ENCODE measurements at regions not wholly inside any gene's neighbourhood (a gene's known extent, or its start where the extent isn't known, plus 50 kb on each side); places are given as distances from the start of the nearest gene placed in this dataset.
"Not testable (repeated sequence)": the region's sequence is repeated elsewhere in the genome, so short reads cannot be mapped to it uniquely, and the experiment has no call there.

DNA sequence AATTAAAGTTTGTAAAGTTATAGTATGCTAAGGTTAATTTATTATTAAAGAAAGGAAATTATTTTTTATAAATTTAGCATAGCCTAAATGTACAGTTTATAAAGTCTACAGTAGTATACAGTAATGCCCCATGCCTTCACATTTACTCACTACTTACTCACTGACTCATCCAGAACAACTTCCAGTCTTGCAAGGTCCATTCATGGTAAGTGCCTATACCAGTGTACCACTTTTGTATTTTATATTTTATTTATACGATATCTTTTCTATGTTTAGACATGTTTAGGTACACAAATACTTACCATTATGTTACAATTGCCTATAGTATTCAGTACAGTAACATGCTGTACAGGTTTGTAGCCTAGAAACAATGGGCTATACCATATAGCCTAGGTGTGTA, 95.1 kb upstream of the GRIN2B start:
- Histone ChIP-seq H3K27ac (no peak overlapping the region), H3K4me1 (ENCODE audit: low read depth) (no peaks in the 10 kb centered on the region), H3K9me3 (ENCODE audit: low read depth) (no peaks in the 10 kb centered on the region), H3K36me3 (no peaks in the 10 kb centered on the region), H3K27me3 (no peaks in the 10 kb centered on the region), H3K4me3 (no peak overlapping the region)
- TF ChIP-seq, protein P1, sequence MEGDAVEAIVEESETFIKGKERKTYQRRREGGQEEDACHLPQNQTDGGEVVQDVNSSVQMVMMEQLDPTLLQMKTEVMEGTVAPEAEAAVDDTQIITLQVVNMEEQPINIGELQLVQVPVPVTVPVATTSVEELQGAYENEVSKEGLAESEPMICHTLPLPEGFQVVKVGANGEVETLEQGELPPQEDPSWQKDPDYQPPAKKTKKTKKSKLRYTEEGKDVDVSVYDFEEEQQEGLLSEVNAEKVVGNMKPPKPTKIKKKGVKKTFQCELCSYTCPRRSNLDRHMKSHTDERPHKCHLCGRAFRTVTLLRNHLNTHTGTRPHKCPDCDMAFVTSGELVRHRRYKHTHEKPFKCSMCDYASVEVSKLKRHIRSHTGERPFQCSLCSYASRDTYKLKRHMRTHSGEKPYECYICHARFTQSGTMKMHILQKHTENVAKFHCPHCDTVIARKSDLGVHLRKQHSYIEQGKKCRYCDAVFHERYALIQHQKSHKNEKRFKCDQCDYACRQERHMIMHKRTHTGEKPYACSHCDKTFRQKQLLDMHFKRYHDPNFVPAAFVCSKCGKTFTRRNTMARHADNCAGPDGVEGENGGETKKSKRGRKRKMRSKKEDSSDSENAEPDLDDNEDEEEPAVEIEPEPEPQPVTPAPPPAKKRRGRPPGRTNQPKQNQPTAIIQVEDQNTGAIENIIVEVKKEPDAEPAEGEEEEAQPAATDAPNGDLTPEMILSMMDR (IDR thresholded peaks at IDR 0.05; ENCODE audit: low read depth, low read length), result no peak
- no peak for DNase-seq (ENCODE audit: low read depth in 1 of 2, low spot score in 1 of 2)

DNA sequence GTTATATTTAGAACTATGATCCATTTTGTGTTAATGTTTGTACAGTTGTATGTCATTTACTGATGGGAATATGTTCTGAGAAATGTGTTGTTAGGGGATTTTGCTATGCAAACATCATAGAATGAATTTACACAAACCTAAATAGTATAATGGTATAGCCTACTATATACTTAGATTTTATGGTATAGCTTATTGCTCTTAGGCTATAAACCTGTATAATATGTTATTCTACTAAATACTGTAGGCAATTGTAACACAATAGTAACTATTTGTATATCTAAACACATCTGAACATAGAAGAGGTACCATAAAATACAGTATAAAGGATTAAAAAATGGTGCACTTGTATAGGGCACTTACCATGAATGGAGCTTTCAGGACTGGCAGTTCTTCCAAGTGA, 105.4 kb upstream of the GRIN2B start:
- H3K9me3 ChIP-seq (ENCODE audit: low read depth), result no peaks in the 10 kb centered on the region
- no peaks in the 10 kb centered on the region for H3K4me1 ChIP-seq (ENCODE audit: low read depth)
- no peaks in the 10 kb centered on the region for H3K36me3 ChIP-seq
- no peak overlapping the region for H3K27ac ChIP-seq
- no peaks in the 10 kb centered on the region for H3K27me3 ChIP-seq
- no peak for DNase-seq (ENCODE audit: low read depth in 1 of 2, low spot score in 1 of 2)
- TF ChIP-seq, protein P1 (IDR thresholded peaks at IDR 0.05; ENCODE audit: low read depth, low read length), result no peak
- H3K4me3 ChIP-seq, result no peak overlapping the region

DNA sequence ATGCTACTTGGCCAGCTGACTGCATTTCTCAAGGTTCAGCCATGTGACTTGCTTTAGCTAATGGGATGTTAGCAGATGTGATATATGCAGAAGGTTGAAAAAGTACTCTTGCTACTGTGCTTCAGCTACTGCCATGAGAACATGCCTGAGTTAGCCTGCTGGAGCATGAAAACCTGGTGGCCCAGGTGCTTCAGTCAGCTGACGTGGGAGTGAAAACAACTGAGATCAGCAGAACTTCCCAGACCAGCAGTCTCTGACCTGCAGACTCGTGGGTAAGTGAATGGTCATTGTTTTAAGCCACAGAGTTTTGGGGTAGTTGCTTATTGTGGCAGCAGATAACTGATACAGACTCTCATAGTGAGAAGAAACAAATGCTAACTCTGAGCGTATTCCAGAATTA, 118.6 kb upstream of the GRIN2B start:
- Histone ChIP-seq H3K4me1 (ENCODE audit: low read depth) (no peaks in the 10 kb centered on the region), H3K27me3 (no peaks in the 10 kb centered on the region), H3K9me3 (ENCODE audit: low read depth) (no peaks in the 10 kb centered on the region), H3K27ac (no peak overlapping the region), H3K36me3 (no peaks in the 10 kb centered on the region), H3K4me3 (no peak overlapping the region)
- DNase-seq (ENCODE audit: low read depth in 1 of 2, low spot score in 1 of 2), result no peak
- TF ChIP-seq, protein P1 (IDR thresholded peaks at IDR 0.05; ENCODE audit: low read depth, low read length), result no peak

DNA sequence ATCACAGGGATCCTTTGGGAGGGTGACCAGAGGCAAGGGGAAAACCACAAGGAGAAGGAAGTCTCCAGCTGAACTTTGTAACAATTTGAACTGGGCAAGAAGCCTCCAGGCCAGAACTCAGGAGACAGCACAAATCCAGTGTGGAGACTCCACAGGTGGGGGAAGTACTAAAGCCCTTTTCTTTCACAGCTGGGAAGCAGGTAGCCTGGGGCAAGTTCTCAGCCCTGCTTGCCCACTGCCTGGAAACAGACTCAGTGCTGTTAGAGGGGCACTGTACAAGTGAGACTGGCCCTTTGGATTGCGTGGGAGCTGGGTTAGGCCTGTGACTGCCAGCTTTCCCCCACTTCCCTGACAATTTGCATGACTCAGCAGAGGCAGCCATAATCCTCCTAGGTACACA, 120.2 kb upstream of the GRIN2B start:
- not testable (repeated sequence) for H3K4me3 ChIP-seq; H3K27me3 ChIP-seq; H3K36me3 ChIP-seq; H3K27ac ChIP-seq; H3K4me1 ChIP-seq (ENCODE audit: low read depth); DNase-seq (ENCODE audit: low read depth in 1 of 2, low spot score in 1 of 2); H3K9me3 ChIP-seq (ENCODE audit: low read depth)

DNA sequence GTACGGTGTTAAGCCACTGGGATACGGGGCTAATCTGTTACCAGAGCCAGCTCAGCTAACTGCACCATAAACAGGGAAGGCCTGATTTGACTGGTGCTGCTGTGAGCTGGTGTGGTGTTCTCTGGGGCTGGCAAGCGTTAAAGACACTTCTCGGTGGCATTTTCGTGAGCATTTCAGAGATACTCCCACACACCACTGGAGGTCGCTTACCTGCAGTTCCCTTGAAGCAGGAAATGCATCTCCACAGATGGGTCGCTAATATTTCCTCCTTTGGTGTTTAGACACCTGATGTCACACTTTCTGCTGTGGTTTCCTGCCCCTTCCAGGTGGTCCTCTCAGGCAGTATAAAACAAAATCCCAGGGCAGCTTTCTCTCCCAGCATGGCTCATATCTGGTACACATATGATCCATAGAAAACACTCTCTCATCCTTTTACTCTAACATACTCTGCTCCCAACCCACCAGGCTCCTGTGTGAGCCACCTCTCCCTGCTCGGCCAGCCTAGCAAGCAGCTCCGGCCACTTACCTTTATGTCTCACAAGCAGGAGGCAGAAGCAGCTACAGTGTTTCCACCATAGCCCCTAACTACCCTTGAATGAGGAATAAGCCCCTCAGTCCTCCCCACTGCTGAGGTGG, 129.9 kb upstream of the GRIN2B start:
- H3K9me3 ChIP-seq (ENCODE audit: low read depth), result no peaks in the 10 kb centered on the region

DNA sequence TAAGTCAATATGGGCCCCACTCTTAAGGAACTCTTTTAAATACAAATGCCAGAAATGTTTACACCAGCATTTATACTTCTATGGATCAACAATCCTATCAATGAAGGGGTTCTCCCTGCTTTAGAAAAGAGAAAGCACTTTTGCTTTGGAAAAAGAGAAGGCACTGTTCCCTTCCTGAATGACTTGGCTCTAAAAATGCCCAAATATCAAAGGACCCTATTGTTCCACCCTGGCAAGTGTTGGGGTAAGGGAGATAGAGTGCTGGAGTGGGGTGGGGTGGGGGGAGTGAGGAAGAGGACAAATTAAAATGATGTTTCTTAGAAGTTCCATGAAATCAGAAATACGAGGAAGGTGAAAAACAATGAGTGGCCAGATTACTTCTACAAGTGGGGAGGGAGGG, 131.6 kb upstream of the GRIN2B start:
- H3K4me3 ChIP-seq, result no peak overlapping the region
- no peaks in the 10 kb centered on the region for H3K27me3 ChIP-seq
- no peak overlapping the region for H3K27ac ChIP-seq
- H3K9me3 ChIP-seq (ENCODE audit: low read depth), result no peaks in the 10 kb centered on the region
- TF ChIP-seq, protein P1 (IDR thresholded peaks at IDR 0.05; ENCODE audit: low read depth, low read length), result no peak
- DNase-seq (ENCODE audit: low read depth in 1 of 2, low spot score in 1 of 2), result no peak
- H3K36me3 ChIP-seq, result no peaks in the 10 kb centered on the region
- H3K4me1 ChIP-seq (ENCODE audit: low read depth), result no peaks in the 10 kb centered on the region

More for the DNA sequence above, 129.9 kb upstream of the GRIN2B start:
- DNase-seq (ENCODE audit: low read depth in 1 of 2, low spot score in 1 of 2), result peak in 1 of 2 donors; percentile 44
- Histone ChIP-seq H3K27me3 (no peaks in the 10 kb centered on the region), H3K27ac (no peak overlapping the region), H3K4me1 (ENCODE audit: low read depth) (no peaks in the 10 kb centered on the region), H3K4me3 (no peak overlapping the region), H3K36me3 (no peaks in the 10 kb centered on the region)
- TF ChIP-seq, protein P1 (IDR thresholded peaks at IDR 0.05; ENCODE audit: low read depth, low read length), result no peak
